HepG2 (cell line): ENCODE measurements at regions not wholly inside any gene's neighbourhood (a gene's known extent, or its start where the extent isn't known, plus 50 kb on each side); places are given as distances from the start of the nearest gene placed in this dataset.

Experiments
- ATAD3A ChIP-seq: sonication (generic); formaldehyde crosslinking; IDR thresholded peaks from 2 replicates; pipeline ENCODE4 v1.4.0; 2020; ENCODE audit warnings: missing genetic modification reagents
- CCAR2 ChIP-seq: fragments of 200-400 bp; formaldehyde crosslinking; optimal IDR thresholded peaks from 2 replicates; pipeline ENCODE3; 2018; ENCODE audit warnings: low read depth, mild to moderate bottlenecking, low read length, moderate library complexity
- GATAD2A ChIP-seq: IDR thresholded peaks from 2 replicates; pipeline ENCODE4 v1.6.1; 2016
- HNF4G ChIP-seq, 2 experiments: sonication (generic) in 1 of 2; formaldehyde crosslinking in 1 of 2; IDR thresholded peaks; 2 replicates each; pipeline versions ENCODE4 v1.4.0 to v1.6.1; 2011 to 2020; ENCODE audit warnings: borderline replicate concordance in 2 of 2, low read depth in 2 of 2, mild to moderate bottlenecking in 2 of 2, low read length in 1 of 2, missing genetic modification reagents in 1 of 2, moderate library complexity in 1 of 2
- HOXA5 ChIP-seq: sonication (generic); formaldehyde crosslinking; IDR thresholded peaks from 2 replicates; pipeline ENCODE4 v1.4.0; 2020; ENCODE audit warnings: missing genetic modification reagents
- RAD51 ChIP-seq: fragments of 450-650 bp; IDR thresholded peaks from 2 replicates; pipeline ENCODE4 v1.6.1; 2016; ENCODE audit warnings: borderline replicate concordance
- RNF219 ChIP-seq: sonication (generic); formaldehyde crosslinking; IDR thresholded peaks from 2 replicates; pipeline ENCODE4 v1.5.0; 2020; ENCODE audit warnings: mild to moderate bottlenecking, missing genetic modification reagents
- SOX6 ChIP-seq, 2 experiments: fragments of 450-650 bp in 1 of 2; sonication (generic) in 1 of 2; formaldehyde crosslinking in 1 of 2; IDR thresholded peaks; 2 replicates each; pipeline versions ENCODE4 v1.4.0 to v1.6.1; 2017 to 2020; ENCODE audit warnings: antibody characterized with exemption in 1 of 2, mild to moderate bottlenecking in 1 of 2, missing genetic modification reagents in 1 of 2
- TEAD3 ChIP-seq: optimal IDR thresholded peaks from 2 replicates; pipeline ENCODE3; 2016; ENCODE audit warnings: borderline replicate concordance
- ZBTB40 ChIP-seq, 2 experiments: fragments of 450-650 bp in 1 of 2; sonication (generic) in 1 of 2; formaldehyde crosslinking in 1 of 2; IDR thresholded peaks; 2 replicates each; pipeline versions ENCODE4 v1.6.1 to v1.8.0; 2016 to 2022; ENCODE audit warnings: antibody characterized with exemption in 1 of 2, mild to moderate bottlenecking in 1 of 2, missing genetic modification reagents in 1 of 2
- ZFP36L1 ChIP-seq: sonication (generic); formaldehyde crosslinking; IDR thresholded peaks from 2 replicates; pipeline ENCODE4 v1.8.0; 2022; ENCODE audit warnings: mild to moderate bottlenecking, missing genetic modification reagents, moderate library complexity
- ZNF232 ChIP-seq: sonication (generic); formaldehyde crosslinking; IDR thresholded peaks from 2 replicates; pipeline ENCODE4 v1.4.0; 2020; ENCODE audit warnings: missing genetic modification reagents, borderline replicate concordance
- ZNF350 ChIP-seq: sonication (generic); formaldehyde crosslinking; IDR thresholded peaks from 2 replicates; pipeline ENCODE4 v1.4.0; 2020; ENCODE audit warnings: mild to moderate bottlenecking, low read depth, missing genetic modification reagents, borderline replicate concordance
- ZNF549 ChIP-seq: sonication (generic); formaldehyde crosslinking; IDR thresholded peaks from 2 replicates; pipeline ENCODE4 v1.5.0; 2020; ENCODE audit warnings: missing genetic modification reagents
- ZNF605 ChIP-seq: sonication (generic); formaldehyde crosslinking; IDR thresholded peaks from 2 replicates; pipeline ENCODE4 v1.8.0; 2022; ENCODE audit warnings: mild to moderate bottlenecking, missing genetic modification reagents
- ZNF691 ChIP-seq: sonication (generic); formaldehyde crosslinking; IDR thresholded peaks from 2 replicates; pipeline ENCODE4 v1.4.0; 2020; ENCODE audit warnings: missing genetic modification reagents, low read depth, mild to moderate bottlenecking, borderline replicate concordance
- ZSCAN25 ChIP-seq: sonication (generic); formaldehyde crosslinking; IDR thresholded peaks from 2 replicates; pipeline ENCODE4 v1.8.0; 2022; ENCODE audit warnings: mild to moderate bottlenecking, missing genetic modification reagents

- TF ChIP-seq RNF219 (CRISPR knock-in tag) (no peak), HOXA5 (no peak), ZNF232 (CRISPR knock-in tag) (no peak), ZBTB40 (IDR thresholded peaks at IDR 0.05) (no peak), ZBTB40 (CRISPR knock-in tag; IDR thresholded peaks at IDR 0.05) (no peak), SOX6 (IDR thresholded peaks at IDR 0.05) (no peak), SOX6 (CRISPR knock-in tag; IDR thresholded peaks at IDR 0.05) (peak; percentile 80), ZNF691 (CRISPR knock-in tag) (no peak), ZNF549 (CRISPR knock-in tag) (no peak), RAD51 (no peak), ZSCAN25 (CRISPR knock-in tag) (no peak), TEAD3 (CRISPR knock-in tag) (no peak), ZNF605 (CRISPR knock-in tag) (no peak), ZFP36L1 (CRISPR knock-in tag) (no peak), ZNF350 (CRISPR knock-in tag) (no peak), ATAD3A (CRISPR knock-in tag) (no peak), HNF4G (IDR thresholded peaks at IDR 0.05; ENCODE audit: borderline replicate concordance, low read depth, low read length) (no peak), HNF4G (CRISPR knock-in tag; IDR thresholded peaks at IDR 0.05; ENCODE audit: borderline replicate concordance, low read depth) (peak; percentile 31; the same call in 1 of the 2 replicates), GATAD2A (CRISPR knock-in tag) (peak; percentile 50), CCAR2 (no peak)
Measured at GRCh38 chr6:108752733-108753590, 95.3 kb upstream of the ARMC2 start (continued).
